ENCODE measurements at regions not wholly inside any gene's neighbourhood (a gene's known extent, or its start where the extent isn't known, plus 50 kb on each side); places are given as distances from the start of the nearest gene placed in this dataset.

DNA sequence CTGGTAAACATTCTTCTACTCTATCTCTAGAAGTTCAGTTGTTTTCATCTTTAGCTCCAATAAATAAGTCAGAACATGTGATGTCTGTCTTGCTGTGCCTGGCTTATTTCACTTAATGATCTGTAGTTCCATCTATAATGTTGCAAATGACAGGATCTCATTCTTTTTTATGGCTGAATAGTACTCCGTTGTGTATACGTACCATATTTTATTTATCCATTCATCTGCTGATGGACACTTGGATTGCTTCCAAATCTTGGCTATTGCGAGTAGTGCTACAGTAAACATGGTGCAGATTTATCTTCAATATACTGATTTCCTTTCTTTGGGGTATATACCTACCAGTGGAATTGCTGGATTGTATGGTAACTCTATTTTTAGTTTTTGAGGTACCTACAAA, 124.4 kb downstream of the ZNF33B start:
- peaks cover 9% of the 10 kb centered on the region for H3K9me3 ChIP-seq (ENCODE audit: low read length)
- no peak overlapping the region for H3K9ac ChIP-seq (ENCODE audit: low read length)
- no peak overlapping the region for H3K27ac ChIP-seq (ENCODE audit: low read length)
- no peak overlapping the region for H3K4me2 ChIP-seq (ENCODE audit: low read length)
- TF ChIP-seq, protein P1, sequence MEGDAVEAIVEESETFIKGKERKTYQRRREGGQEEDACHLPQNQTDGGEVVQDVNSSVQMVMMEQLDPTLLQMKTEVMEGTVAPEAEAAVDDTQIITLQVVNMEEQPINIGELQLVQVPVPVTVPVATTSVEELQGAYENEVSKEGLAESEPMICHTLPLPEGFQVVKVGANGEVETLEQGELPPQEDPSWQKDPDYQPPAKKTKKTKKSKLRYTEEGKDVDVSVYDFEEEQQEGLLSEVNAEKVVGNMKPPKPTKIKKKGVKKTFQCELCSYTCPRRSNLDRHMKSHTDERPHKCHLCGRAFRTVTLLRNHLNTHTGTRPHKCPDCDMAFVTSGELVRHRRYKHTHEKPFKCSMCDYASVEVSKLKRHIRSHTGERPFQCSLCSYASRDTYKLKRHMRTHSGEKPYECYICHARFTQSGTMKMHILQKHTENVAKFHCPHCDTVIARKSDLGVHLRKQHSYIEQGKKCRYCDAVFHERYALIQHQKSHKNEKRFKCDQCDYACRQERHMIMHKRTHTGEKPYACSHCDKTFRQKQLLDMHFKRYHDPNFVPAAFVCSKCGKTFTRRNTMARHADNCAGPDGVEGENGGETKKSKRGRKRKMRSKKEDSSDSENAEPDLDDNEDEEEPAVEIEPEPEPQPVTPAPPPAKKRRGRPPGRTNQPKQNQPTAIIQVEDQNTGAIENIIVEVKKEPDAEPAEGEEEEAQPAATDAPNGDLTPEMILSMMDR (IDR thresholded peaks at IDR 0.05; ENCODE audit: poor library complexity, severe bottlenecking), result no peak
- TF ChIP-seq SMC3 (conservative IDR thresholded peaks at IDR 0.05; ENCODE audit: poor library complexity) (no peak), RAD21 (conservative IDR thresholded peaks at IDR 0.05) (no peak)
- H3K9me2 ChIP-seq (ENCODE audit: insufficient read depth, low read length), result no peaks in the 10 kb centered on the region
- no peaks in the 10 kb centered on the region for H3K27me3 ChIP-seq (ENCODE audit: insufficient read depth, low read depth, low read length)
- H2AFZ ChIP-seq (ENCODE audit: low read depth, low read length), result no peak overlapping the region
- H3F3A ChIP-seq (ENCODE audit: insufficient read depth, low read length, poor library complexity, severe bottlenecking), result no peaks in the 10 kb centered on the region
- no peaks in the 10 kb centered on the region for H3K36me3 ChIP-seq (ENCODE audit: insufficient read depth, low read length)
- H4K20me1 ChIP-seq (ENCODE audit: insufficient read depth), result no peaks in the 10 kb centered on the region
- no peaks in the 10 kb centered on the region for H3K79me2 ChIP-seq (replicated peaks; ENCODE audit: insufficient read depth, low read length)
- no peak overlapping the region for H3K4me3 ChIP-seq (ENCODE audit: low read length)

DNA sequence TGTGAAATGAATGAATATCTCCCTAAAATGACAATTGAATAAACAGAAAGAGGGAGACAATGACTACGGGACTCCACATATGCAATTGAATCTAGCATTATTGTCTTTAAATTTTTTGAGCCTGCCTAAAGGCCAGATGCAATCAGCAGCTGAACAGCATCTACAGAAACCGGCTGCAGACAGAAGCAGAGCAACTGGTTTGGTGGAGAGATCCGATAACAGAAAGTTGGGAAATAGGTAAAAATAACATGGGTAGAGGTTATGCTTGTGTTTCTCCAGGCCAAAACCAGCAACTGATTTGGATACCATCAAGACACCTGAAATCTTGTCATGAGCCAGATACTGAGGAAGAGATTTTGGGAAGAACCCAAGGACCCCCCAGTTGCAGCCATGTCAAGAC, 146.6 kb downstream of the ZNF33B start:
- Histone ChIP-seq H3K9ac (ENCODE audit: low read length) (no peak overlapping the region), H3K4me3 (ENCODE audit: low read length) (no peak overlapping the region), H4K20me1 (ENCODE audit: insufficient read depth) (no peaks in the 10 kb centered on the region), H3K9me3 (ENCODE audit: low read length) (no peaks in the 10 kb centered on the region), H3K9me2 (ENCODE audit: insufficient read depth, low read length) (no peaks in the 10 kb centered on the region), H3K27me3 (ENCODE audit: insufficient read depth, low read depth, low read length) (no peaks in the 10 kb centered on the region), H3K79me2 (replicated peaks; ENCODE audit: insufficient read depth, low read length) (no peaks in the 10 kb centered on the region), H3K36me3 (ENCODE audit: insufficient read depth, low read length) (no peaks in the 10 kb centered on the region), H3K27ac (ENCODE audit: low read length) (no peak overlapping the region), H3F3A (ENCODE audit: insufficient read depth, low read length, poor library complexity, severe bottlenecking) (no peaks in the 10 kb centered on the region), H3K4me2 (ENCODE audit: low read length) (no peak overlapping the region), H2AFZ (ENCODE audit: low read depth, low read length) (no peak overlapping the region)
- no peak for TF ChIP-seq MXI1 (conservative IDR thresholded peaks at IDR 0.05; ENCODE audit: poor library complexity, severe bottlenecking)
- no peak for TF ChIP-seq TAF1 (IDR thresholded peaks at IDR 0.05; ENCODE audit: low read depth)
- no peak for TF ChIP-seq POLR2AphosphoS5 (IDR thresholded peaks at IDR 0.05)

DNA sequence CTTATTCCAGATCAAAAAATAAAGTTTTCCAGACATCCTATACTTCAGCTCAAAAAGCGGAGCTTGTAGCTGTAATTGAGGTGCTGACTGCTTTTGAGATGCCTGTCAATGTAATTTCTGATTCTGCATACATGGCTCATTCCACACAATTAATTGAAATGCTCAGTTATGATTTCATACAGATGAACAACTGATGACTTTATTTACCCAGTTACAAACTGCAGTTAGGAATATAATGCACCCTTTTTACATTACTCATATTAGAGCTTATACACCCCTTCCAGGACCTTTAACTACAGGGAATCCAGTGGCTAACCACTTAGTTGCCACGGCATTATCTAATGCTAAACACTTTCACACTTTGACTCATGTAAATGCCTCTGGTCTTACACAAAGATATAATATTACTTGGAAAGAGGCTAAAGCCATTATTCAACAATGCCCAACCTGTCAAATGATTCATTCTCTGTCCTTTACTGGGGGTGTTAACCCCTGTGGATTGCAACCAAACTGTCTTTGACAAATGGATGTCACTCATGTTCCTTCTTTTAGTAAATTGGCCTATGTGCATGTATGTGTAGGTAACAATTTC, 147.3 kb downstream of the ZNF33B start:
- Histone ChIP-seq H3K4me2 (ENCODE audit: low read length) (no peak overlapping the region), H3K9me3 (ENCODE audit: low read length) (peaks cover 3% of the 10 kb centered on the region)
- TF ChIP-seq RAD21 (conservative IDR thresholded peaks at IDR 0.05), result no peak
- TF ChIP-seq, protein P1 (IDR thresholded peaks at IDR 0.05; ENCODE audit: poor library complexity, severe bottlenecking), result no peak

More for the DNA sequence above, 147.3 kb downstream of the ZNF33B start:
- H3K27ac ChIP-seq (ENCODE audit: low read length), result no peak overlapping the region
- no peaks in the 10 kb centered on the region for H4K20me1 ChIP-seq (ENCODE audit: insufficient read depth)
- no peak overlapping the region for H3K4me3 ChIP-seq (ENCODE audit: low read length)
- no peaks in the 10 kb centered on the region for H3K9me2 ChIP-seq (ENCODE audit: insufficient read depth, low read length)
- no peaks in the 10 kb centered on the region for H3F3A ChIP-seq (ENCODE audit: insufficient read depth, low read length, poor library complexity, severe bottlenecking)
- no peaks in the 10 kb centered on the region for H3K27me3 ChIP-seq (ENCODE audit: insufficient read depth, low read depth, low read length)
- H3K36me3 ChIP-seq (ENCODE audit: insufficient read depth, low read length), result no peaks in the 10 kb centered on the region
- H2AFZ ChIP-seq (ENCODE audit: low read depth, low read length), result no peak overlapping the region
- no peak overlapping the region for H3K9ac ChIP-seq (ENCODE audit: low read length)
- H3K79me2 ChIP-seq (replicated peaks; ENCODE audit: insufficient read depth, low read length), result no peaks in the 10 kb centered on the region

Data from neural cell (in vitro differentiated cells).